ENCODE measurements at regions not wholly inside any gene's neighbourhood (a gene's known extent, or its start where the extent isn't known, plus 50 kb on each side); places are given as distances from the start of the nearest gene placed in this dataset.

DNA sequence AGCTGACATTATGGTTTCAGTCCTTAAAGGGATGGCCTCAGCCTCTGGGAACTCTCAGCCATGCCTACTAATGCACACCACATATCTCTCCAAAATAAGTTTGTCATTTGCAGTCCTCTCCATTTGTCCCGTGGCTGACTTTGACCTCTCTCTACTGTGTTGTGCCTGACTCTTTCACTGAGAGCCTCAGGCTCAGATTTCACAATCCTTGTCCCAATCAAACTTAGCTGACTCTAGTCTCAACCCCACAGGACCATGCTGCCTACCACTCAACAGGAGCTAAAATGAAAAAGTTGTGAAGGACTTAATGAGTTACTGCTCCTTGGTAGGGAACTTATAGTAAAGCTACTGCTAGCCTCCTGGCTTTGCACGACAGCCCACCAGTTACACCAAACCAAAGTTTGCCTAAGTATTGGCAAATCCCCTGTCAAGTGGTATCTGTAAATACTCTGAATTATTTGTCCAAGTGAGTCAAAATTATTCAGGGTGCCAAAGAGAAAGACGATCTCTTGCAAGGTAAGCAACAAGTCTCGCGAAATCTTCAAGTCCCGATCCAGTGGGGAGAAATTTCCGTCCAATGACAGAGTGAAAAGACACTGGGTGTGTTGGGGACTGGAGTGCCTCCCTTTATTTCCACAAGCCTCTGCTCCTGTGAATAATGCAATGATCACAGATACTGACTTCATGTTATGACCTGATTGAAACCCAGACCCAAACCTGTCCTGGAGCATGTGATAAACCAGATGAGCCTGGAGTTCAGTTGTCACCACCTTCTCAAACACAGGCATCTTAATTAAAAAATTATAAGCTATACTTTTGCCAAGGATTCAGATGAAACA is 124.4 kb upstream of the FOXQ1 start:
- Histone ChIP-seq H3K27me3 (ENCODE audit: control insufficient read depth in 2 of 2, insufficient read depth in 2 of 2, low read length in 2 of 2) (no peaks in the 10 kb centered on the region), H3K4me1 (ENCODE audit: control insufficient read depth in 1 of 2, insufficient read depth in 2 of 2, low read length in 2 of 2) (no peaks in the 10 kb centered on the region), H3K4me3 (replicated peaks in 1 of 3; ENCODE audit: low read depth in 2 of 3, low read length in 3 of 3) (no peak overlapping the region), H3K9ac (ENCODE audit: insufficient read depth, low read length, poor library complexity, severe bottlenecking) (no peak overlapping the region), H4K20me1 (ENCODE audit: insufficient read depth, low read length) (no peaks in the 10 kb centered on the region), H3K36me3 (replicated peaks in 1 of 2; ENCODE audit: control insufficient read depth in 1 of 2, insufficient read depth in 2 of 2, low read length in 2 of 2) (no peaks in the 10 kb centered on the region), H2AFZ (ENCODE audit: insufficient read depth, low read depth, low read length, poor library complexity, severe bottlenecking) (no peak overlapping the region), H3K9me3 (replicated peaks in 1 of 2; ENCODE audit: control insufficient read depth in 1 of 2, insufficient read depth in 1 of 2, low read length in 2 of 2) (no peaks in the 10 kb centered on the region), H3K4me2 (replicated peaks; ENCODE audit: extremely low read depth, low read length, poor library complexity, severe bottlenecking) (no peak overlapping the region), H3K27ac (ENCODE audit: low read depth in 1 of 2, low read length in 2 of 2) (no peak overlapping the region), H3K79me2 (ENCODE audit: insufficient read depth, low read length) (no peaks in the 10 kb centered on the region)
- Mint-ChIP-seq H3K27ac (no peak overlapping the region), H3K9me3 (peaks cover 0 to 5% (median 0%) of the 10 kb centered on the region in 7 donors), H3K4me3 (no peak overlapping the region), H3K4me1 (no peaks in the 10 kb centered on the region), H3K27me3 (ENCODE audit: low read depth in 3 of 3) (peaks cover 2 to 4% (median 3%) of the 10 kb centered on the region in 3 donors), H3K36me3 (no peaks in the 10 kb centered on the region)
- intact Hi-C loops (cut with micrococcal nuclease): no loop called here
- TF ChIP-seq, protein P1, sequence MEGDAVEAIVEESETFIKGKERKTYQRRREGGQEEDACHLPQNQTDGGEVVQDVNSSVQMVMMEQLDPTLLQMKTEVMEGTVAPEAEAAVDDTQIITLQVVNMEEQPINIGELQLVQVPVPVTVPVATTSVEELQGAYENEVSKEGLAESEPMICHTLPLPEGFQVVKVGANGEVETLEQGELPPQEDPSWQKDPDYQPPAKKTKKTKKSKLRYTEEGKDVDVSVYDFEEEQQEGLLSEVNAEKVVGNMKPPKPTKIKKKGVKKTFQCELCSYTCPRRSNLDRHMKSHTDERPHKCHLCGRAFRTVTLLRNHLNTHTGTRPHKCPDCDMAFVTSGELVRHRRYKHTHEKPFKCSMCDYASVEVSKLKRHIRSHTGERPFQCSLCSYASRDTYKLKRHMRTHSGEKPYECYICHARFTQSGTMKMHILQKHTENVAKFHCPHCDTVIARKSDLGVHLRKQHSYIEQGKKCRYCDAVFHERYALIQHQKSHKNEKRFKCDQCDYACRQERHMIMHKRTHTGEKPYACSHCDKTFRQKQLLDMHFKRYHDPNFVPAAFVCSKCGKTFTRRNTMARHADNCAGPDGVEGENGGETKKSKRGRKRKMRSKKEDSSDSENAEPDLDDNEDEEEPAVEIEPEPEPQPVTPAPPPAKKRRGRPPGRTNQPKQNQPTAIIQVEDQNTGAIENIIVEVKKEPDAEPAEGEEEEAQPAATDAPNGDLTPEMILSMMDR (IDR thresholded peaks at IDR 0.05): no peak
- 92% methylated on average over 2 of the region's 7 CpGs for WGBS (ENCODE audit: insufficient coverage)
- no peak for DNase-seq

DNA sequence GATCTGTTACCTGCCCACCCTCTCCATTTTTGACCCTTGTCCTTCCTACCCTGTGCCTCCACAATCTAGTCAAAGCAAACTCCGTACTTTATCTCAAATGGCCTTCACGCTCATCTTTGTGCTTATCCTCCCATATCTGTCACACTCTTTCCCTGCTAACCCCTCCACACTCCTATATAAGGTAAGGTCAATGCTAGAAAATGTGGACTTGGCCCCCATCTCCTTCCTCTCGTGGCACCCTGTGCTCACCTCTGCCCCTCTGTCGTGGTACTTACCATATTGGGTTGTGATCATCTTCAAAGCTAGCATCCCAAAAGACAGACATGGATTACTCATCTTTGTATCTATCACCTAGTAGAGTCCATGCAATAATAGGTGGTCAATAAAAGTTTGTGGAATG is 127.6 kb upstream of the FOXQ1 start:
- Mint-ChIP-seq H3K9me3 (peaks cover 0 to 2% (median 0%) of the 10 kb centered on the region in 7 donors), H3K4me1 (no peaks in the 10 kb centered on the region), H3K27ac (no peak overlapping the region), H3K36me3 (no peaks in the 10 kb centered on the region), H3K27me3 (ENCODE audit: low read depth in 3 of 3) (peaks cover 0 to 4% (median 3%) of the 10 kb centered on the region in 3 donors), H3K4me3 (no peak overlapping the region)
- Histone ChIP-seq H3K36me3 (replicated peaks in 1 of 2; ENCODE audit: control insufficient read depth in 1 of 2, insufficient read depth in 2 of 2, low read length in 2 of 2) (no peaks in the 10 kb centered on the region), H3K4me3 (replicated peaks in 1 of 3; ENCODE audit: low read depth in 2 of 3, low read length in 3 of 3) (no peak overlapping the region), H4K20me1 (ENCODE audit: insufficient read depth, low read length) (no peaks in the 10 kb centered on the region), H3K27me3 (ENCODE audit: control insufficient read depth in 2 of 2, insufficient read depth in 2 of 2, low read length in 2 of 2) (no peaks in the 10 kb centered on the region), H3K4me1 (ENCODE audit: control insufficient read depth in 1 of 2, insufficient read depth in 2 of 2, low read length in 2 of 2) (no peaks in the 10 kb centered on the region), H3K9ac (ENCODE audit: insufficient read depth, low read length, poor library complexity, severe bottlenecking) (no peak overlapping the region), H3K4me2 (replicated peaks; ENCODE audit: extremely low read depth, low read length, poor library complexity, severe bottlenecking) (no peak overlapping the region), H3K79me2 (ENCODE audit: insufficient read depth, low read length) (no peaks in the 10 kb centered on the region), H3K9me3 (replicated peaks in 1 of 2; ENCODE audit: control insufficient read depth in 1 of 2, insufficient read depth in 1 of 2, low read length in 2 of 2) (no peaks in the 10 kb centered on the region), H3K27ac (ENCODE audit: low read depth in 1 of 2, low read length in 2 of 2) (no peak overlapping the region), H2AFZ (ENCODE audit: insufficient read depth, low read depth, low read length, poor library complexity, severe bottlenecking) (no peak overlapping the region)
- intact Hi-C loops (cut with micrococcal nuclease): no loop called here
- WGBS (ENCODE audit: insufficient coverage): no CpG with 5 or more reads among the region's 4 CpGs
- DNase-seq: no peak
- TF ChIP-seq, protein P1 (IDR thresholded peaks at IDR 0.05): no peak
